ENCODE measurements at regions not wholly inside any gene's neighbourhood (a gene's known extent, or its start where the extent isn't known, plus 50 kb on each side); places are given as distances from the start of the nearest gene placed in this dataset.
A peak's percentile ranks its signal among the peaks of the same experiment; 100 is the strongest.

DNA sequence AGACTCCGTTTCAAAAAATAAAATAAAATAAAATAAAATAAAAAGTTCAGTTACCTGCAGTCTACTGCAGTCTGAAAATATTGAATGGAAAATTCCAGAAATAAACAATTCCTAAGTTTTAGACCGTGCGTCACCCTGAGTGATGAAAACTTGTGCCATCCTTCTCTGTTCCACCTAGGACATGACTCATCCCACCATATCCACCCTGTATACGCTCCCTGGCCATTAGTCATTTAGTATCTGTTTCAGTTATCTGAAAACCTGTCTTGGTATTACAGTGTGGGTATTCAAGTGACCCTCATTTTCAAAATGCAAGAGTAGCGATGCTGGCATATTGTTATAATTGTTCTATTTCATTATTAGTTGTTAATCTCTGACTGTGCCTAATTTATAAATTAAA, 51.8 kb upstream of the TEX48 start:
- peak; percentile 25 for DNase-seq (ENCODE audit: low read depth)

DNA sequence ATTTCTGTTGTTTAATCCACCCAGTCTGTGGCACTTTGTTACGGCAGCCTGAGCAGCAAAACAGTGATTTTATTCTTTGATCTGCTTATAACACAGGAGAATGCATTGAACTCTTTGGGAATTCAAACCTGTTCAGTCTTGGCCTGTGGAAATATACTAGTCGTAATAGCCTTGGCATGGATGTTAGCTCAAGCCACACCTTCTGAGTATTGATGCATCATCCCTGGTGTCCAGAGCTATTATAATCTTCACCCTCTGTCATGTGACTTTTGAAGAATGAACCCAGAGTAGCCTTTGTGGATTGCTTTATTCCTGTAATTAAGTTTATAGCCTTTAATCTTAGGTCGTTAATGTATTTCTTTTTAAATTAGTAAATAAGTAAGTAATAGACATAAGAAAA, 50.8 kb upstream of the TEX48 start:
- DNase-seq (ENCODE audit: low read depth): no peak

All from GM04504 (cell line).